WERI-Rb-1 (cell line): ENCODE measurements at regions not wholly inside any gene's neighbourhood (a gene's known extent, or its start where the extent isn't known, plus 50 kb on each side); places are given as distances from the start of the nearest gene placed in this dataset.

Experiments
- DNase-seq: peaks from one replicate; pipeline ENCODE4 v3.0.0-alpha.2; 2020
- H3K27ac ChIP-seq: fragments of 250-450 bp; sonication (Bioruptor Pico); 2 replicates; pipeline ENCODE4 v1.5.1; 2020; ENCODE audit warnings: mild to moderate bottlenecking, moderate library complexity
- H3K27me3 ChIP-seq: fragments of 250-450 bp; sonication (Bioruptor Pico); 2 replicates; pipeline ENCODE4 v1.5.1; 2021; ENCODE audit warnings: mild to moderate bottlenecking, low read depth, moderate library complexity; ENCODE audit not compliant: insufficient read depth, severe bottlenecking
- H3K36me3 ChIP-seq: fragments of 250-450 bp; sonication (Bioruptor Pico); 2 replicates; pipeline ENCODE4 v1.5.1; 2020; ENCODE audit warnings: mild to moderate bottlenecking, moderate library complexity
- H3K4me3 ChIP-seq: 2 replicates; pipeline ENCODE4 v1.5.1; 2011; ENCODE audit warnings: low read depth, mild to moderate bottlenecking, control low read depth, low read length
- H3K9me3 ChIP-seq: fragments of 250-450 bp; sonication (Bioruptor Pico); 2 replicates; pipeline ENCODE4 v1.5.1; 2021; ENCODE audit warnings: mild to moderate bottlenecking, moderate library complexity; ENCODE audit not compliant: severe bottlenecking
- CTCF ChIP-seq: IDR thresholded peaks from 2 replicates; pipeline ENCODE4 v1.5.1; 2011; ENCODE audit warnings: low read depth, mild to moderate bottlenecking, control low read depth, inconsistent platforms, low read length

DNA sequence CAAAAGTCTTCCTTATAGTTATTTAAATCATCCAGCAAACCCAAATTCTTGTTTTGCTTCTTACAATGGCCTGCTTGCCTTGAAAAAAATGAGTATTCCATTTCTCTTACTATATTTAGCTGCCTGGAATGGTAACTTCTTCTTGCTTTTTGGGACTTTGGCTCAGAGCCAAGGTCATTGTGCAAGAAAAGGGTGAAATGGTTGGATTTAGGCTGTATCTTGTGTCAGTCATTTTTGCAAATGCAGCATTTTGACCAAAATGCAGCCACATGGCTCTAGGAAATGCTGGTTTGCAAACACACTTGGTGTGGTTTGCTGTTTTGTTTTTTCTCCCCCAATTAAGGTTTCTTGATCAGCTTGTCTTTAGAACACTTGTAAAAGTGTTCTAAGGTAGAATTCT, 133.3 kb upstream of the ELL2 start:
- Histone ChIP-seq H3K4me3 (no peak overlapping the region), H3K36me3 (no peaks in the 10 kb centered on the region), H3K27me3 (no peaks in the 10 kb centered on the region), H3K9me3 (no peaks in the 10 kb centered on the region), H3K27ac (no peak overlapping the region)
- TF ChIP-seq CTCF = no peak
- DNase-seq = no peak

GRCh38 chr5:96093890-96094381, 132.3 kb upstream of the ELL2 start:
- H3K36me3 ChIP-seq = no peaks in the 10 kb centered on the region
- no peaks in the 10 kb centered on the region for H3K27me3 ChIP-seq
- H3K4me3 ChIP-seq = no peak overlapping the region
- no peaks in the 10 kb centered on the region for H3K9me3 ChIP-seq
- TF ChIP-seq CTCF = no peak
- no peak overlapping the region for H3K27ac ChIP-seq
- DNase-seq = no peak

DNA sequence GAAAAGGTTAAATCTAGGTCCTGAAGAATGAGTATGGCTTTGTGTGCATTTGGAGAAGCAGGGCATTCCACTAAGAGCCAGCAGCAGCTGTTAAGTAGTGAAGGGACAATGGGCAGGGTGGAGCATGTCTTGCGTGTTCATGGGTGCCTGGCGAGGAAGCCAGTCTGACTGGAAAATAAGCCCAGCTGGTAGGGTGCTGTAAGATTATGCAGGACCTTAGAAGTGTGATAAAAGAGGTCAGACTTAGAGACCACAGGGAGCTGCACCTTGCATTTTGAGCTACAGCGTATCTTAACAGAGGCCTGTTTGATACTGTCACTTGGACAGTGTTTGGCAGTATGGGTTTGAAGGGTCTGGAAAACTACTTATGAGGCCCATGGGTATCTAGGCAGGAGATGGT, 131.7 kb upstream of the ELL2 start:
- no peak for TF ChIP-seq CTCF
- Histone ChIP-seq H3K36me3 (no peaks in the 10 kb centered on the region), H3K4me3 (no peak overlapping the region), H3K27ac (no peak overlapping the region), H3K27me3 (no peaks in the 10 kb centered on the region), H3K9me3 (no peaks in the 10 kb centered on the region)
- DNase-seq = no peak

DNA sequence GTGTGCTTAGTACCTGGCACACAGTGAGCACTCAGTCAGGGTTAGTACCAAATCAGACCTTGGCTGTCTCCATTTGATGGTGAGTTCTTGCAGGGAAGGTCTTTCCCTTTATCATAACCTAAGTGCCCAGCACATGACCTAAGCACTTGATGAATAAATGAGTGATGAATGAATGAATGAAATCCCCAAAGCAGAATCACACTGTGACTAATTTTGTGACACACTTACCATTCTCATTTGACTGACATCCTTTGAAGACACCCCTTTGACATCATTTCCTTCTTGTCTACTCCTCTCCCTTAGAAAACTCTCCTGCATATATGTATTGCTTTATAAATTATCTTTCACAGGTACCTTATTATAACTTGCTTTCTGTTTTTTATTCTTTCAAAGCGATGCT, 130.2 kb upstream of the ELL2 start:
- no peaks in the 10 kb centered on the region for H3K27me3 ChIP-seq
- TF ChIP-seq CTCF = no peak
- no peak overlapping the region for H3K4me3 ChIP-seq
- no peak for DNase-seq
- no peak overlapping the region for H3K27ac ChIP-seq
- H3K9me3 ChIP-seq = no peaks in the 10 kb centered on the region
- no peaks in the 10 kb centered on the region for H3K36me3 ChIP-seq

- TF ChIP-seq CTCF = no peak
- no peaks in the 10 kb centered on the region for H3K36me3 ChIP-seq
Measured at GRCh38 chr5:96090215-96090614, 128.6 kb upstream of the ELL2 start.

GRCh38 chr5:96088706-96089498, 127.3 kb upstream of the ELL2 start:
- TF ChIP-seq CTCF = no peak
- Histone ChIP-seq H3K36me3 (no peaks in the 10 kb centered on the region), H3K4me3 (no peak overlapping the region), H3K27me3 (no peaks in the 10 kb centered on the region), H3K9me3 (no peaks in the 10 kb centered on the region), H3K27ac (no peak overlapping the region)
- peak; percentile 47 for DNase-seq

More at GRCh38 chr5:96090215-96090614, 128.6 kb upstream of the ELL2 start:
- H3K27ac ChIP-seq = peak overlapping the region; percentile 40
- H3K4me3 ChIP-seq = no peak overlapping the region
- no peaks in the 10 kb centered on the region for H3K27me3 ChIP-seq
- H3K9me3 ChIP-seq = no peaks in the 10 kb centered on the region
- DNase-seq = peak; percentile 35
